ENCODE measurements at regions not wholly inside any gene's neighbourhood (a gene's known extent, or its start where the extent isn't known, plus 50 kb on each side); places are given as distances from the start of the nearest gene placed in this dataset.

- no peak for TF ChIP-seq CTCF (conservative IDR thresholded peaks at IDR 0.05; ENCODE audit: low read depth, low read length)
- TF ChIP-seq EZH2 (IDR thresholded peaks at IDR 0.05; ENCODE audit: borderline replicate concordance, low read depth, low read length, poor library complexity, severe bottlenecking): no peak
These were observed 629.0 kb downstream of the CCSER2 start for GRCh38 chr10:84957427-84957826.
